Activated naive CD4-positive, alpha-beta T cell treated with anti-CD3 and anti-CD28 coated beads, Interleukin-2, amount 10 ng/mL, durations not matched to agents 7 days and 5 days (primary cell): ENCODE measurements at regions not wholly inside any gene's neighbourhood (a gene's known extent, or its start where the extent isn't known, plus 50 kb on each side); places are given as distances from the start of the nearest gene placed in this dataset.
"Not testable (repeated sequence)": the region's sequence is repeated elsewhere in the genome, so short reads cannot be mapped to it uniquely, and the experiment has no call there.

Source experiments
- CTCF ChIA-PET: fragments of 350-600 bp; sonication (Branson Sonifier 250); formaldehyde crosslinking; loops from one replicate; lab custom pipeline; 2021; ENCODE audit warnings: antibody characterized with exemption; lab: Charles Lee
- DNase-seq: peaks from one replicate; pipeline ENCODE4 v3.0.0-alpha.2; 2020
- H3K27ac Mint-ChIP-seq: one replicate; pipeline ENCODE4 v1.8.0; 2021; ENCODE audit warnings: mild to moderate bottlenecking, moderate library complexity, mixed read lengths
- H3K27me3 Mint-ChIP-seq: one replicate; pipeline ENCODE4 v1.8.0; 2021; ENCODE audit warnings: mild to moderate bottlenecking, mixed read lengths
- H3K36me3 Mint-ChIP-seq: one replicate; pipeline ENCODE4 v1.8.0; 2021; ENCODE audit warnings: mixed read lengths
- H3K4me1 Mint-ChIP-seq: one replicate; pipeline ENCODE4 v1.8.0; 2021; ENCODE audit warnings: mixed read lengths
- H3K4me3 Mint-ChIP-seq: one replicate; pipeline ENCODE4 v1.8.0; 2021; ENCODE audit warnings: mild to moderate bottlenecking, moderate library complexity, mixed read lengths
- H3K9me3 Mint-ChIP-seq: one replicate; pipeline ENCODE4 v1.8.0; 2021; ENCODE audit warnings: mixed read lengths

DNA sequence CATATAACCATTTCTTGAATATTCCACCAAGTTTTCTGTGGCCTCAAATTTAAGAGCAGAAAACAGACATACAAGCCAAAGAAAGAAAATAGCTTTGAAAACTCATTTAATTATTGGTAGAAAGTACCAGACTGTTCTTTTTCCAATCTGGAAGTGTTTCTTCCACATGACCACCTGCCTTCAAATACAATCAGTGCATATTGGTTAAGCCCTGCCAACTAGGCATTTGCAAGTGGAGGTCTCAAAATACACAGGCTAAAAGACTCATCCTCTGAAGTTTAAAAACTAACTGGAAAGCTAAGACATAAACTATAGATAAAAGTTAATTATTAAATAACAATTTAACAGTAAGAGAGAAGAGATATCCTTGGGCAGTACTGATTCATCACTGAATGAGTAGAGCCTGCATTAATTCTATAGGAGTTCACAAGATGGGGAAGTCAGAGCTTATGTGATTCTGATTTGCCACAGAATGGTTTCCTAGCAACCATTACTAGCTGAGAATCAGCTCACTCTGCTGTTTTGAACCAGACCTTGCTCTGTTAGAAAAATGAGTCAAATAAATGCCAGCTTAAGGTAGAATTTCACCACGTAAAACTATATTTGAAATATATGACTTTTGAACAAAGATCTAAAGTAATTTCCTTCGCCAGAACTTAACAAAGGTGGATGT lies 433.8 kb downstream of the FUT8 start:
- Mint-ChIP-seq H3K9me3 (peaks cover 14% of the 10 kb centered on the region), H3K36me3 (peaks cover 34% of the 10 kb centered on the region), H3K4me1 (peaks cover 80% of the 10 kb centered on the region), H3K27ac (peak overlapping the region; percentile 95), H3K27me3 (no peaks in the 10 kb centered on the region), H3K4me3 (peak overlapping the region; percentile 41)
- DNase-seq, result no peak
- CTCF ChIA-PET, result interaction anchor here (0.6 to 2.4 kb wide), 11 partner anchors 13 to 857 kb away, joined by 3 to 17 read pairs (median 4); no protein-coding TSS in a partner anchor

DNA sequence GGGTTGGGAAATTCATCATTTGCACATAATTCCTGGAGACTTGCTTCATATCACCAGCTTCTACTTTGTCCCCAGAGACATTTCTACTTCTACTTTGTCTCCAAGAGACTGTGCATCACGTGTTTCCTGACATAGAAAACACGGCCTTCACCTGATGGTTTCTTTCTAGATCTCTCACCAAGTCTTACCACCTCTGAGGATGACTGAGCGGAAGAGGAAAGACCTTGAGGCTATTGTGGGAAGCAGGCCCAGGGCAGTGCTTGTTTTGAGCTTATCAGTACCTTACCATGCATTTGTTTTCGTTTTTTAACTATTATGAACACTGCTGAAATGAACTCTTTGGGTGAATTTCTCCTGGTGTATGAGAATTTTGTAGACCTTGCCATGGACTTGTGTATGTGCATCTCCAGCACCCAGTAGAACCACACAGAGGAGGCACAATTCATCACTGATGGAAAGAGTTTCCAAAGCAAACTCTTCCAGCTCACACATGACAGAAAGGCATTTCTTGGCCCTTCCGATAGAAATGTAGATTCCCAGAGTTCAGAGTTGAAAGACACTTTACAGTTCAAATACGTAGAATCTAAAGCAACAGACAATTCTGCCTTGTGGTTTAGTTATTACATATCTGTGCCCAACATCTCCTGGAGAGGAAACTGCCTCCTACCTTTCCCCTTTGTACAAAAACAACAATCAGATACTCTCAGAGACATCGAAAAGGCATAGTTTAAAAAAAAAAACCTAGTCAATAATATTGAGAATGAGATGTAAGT lies 434.7 kb downstream of the FUT8 start:
- H3K27ac Mint-ChIP-seq, result peak overlapping the region; percentile 95
- peaks cover 17% of the 10 kb centered on the region for H3K9me3 Mint-ChIP-seq
- H3K36me3 Mint-ChIP-seq, result peaks cover 42% of the 10 kb centered on the region
- H3K4me1 Mint-ChIP-seq, result peaks cover 84% of the 10 kb centered on the region
- no peaks in the 10 kb centered on the region for H3K27me3 Mint-ChIP-seq
- CTCF ChIA-PET, result interaction anchor here (0.6 to 2.4 kb wide), 10 partner anchors 14 to 432 kb away, joined by 3 to 17 read pairs (median 6); no protein-coding TSS in a partner anchor
- H3K4me3 Mint-ChIP-seq, result peak overlapping the region; percentile 41
- DNase-seq, result peak; percentile 89

DNA sequence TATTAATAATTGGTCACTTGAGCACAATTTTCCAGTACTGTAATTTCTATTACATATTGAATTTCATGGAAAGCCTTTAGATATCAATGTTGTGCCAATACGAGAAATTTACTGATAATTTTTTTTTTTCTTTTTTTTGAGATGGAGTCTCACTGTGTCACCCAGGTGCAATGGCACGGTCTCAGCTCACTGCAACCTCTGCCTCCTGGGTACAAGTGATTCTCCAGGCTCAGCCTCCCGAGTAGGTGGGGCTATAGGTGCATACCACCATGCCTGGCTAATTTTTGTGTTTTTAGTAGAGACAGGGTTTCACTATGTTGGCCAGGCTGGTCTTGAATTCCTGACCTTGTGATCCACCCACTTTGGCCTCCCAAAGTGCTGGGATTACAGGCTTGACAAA lies 435.4 kb downstream of the FUT8 start:
- peak; percentile 39 for DNase-seq
- H3K4me1 Mint-ChIP-seq, result peaks cover 84% of the 10 kb centered on the region
- CTCF ChIA-PET, result interaction anchor here (0.6 to 2.4 kb wide), 3 partner anchors 29 to 337 kb away, joined by 3 to 8 read pairs (median 7); no protein-coding TSS in a partner anchor
- not testable (repeated sequence) for H3K27me3 Mint-ChIP-seq
- H3K36me3 Mint-ChIP-seq, result peaks cover 45% of the 10 kb centered on the region
- peak overlapping the region; percentile 14 for H3K4me3 Mint-ChIP-seq
- peaks cover 23% of the 10 kb centered on the region for H3K9me3 Mint-ChIP-seq
- H3K27ac Mint-ChIP-seq, result peak overlapping the region; percentile 95

DNA sequence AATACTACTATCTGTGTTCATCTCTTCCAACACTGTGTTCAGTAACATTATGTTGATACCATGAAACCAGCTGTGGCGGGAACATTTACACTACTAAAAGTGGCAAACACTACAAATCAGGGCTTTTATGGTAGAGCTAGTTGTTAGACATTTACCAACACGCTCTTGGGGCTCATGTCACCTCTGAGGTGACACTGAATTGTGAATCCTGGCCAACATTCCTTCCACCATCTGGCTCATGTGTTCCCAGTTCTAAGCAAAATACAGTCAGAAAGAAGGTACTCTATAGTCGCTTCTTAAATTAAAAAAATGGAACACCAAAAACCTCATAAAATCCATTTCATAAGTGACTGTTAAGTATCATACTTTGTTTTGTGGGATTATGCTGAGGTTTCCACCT lies 436.6 kb downstream of the FUT8 start:
- Mint-ChIP-seq H3K9me3 (peaks cover 32% of the 10 kb centered on the region), H3K27ac (peak overlapping the region; percentile 95), H3K27me3 (no peaks in the 10 kb centered on the region), H3K4me1 (peaks cover 79% of the 10 kb centered on the region), H3K36me3 (peaks cover 49% of the 10 kb centered on the region), H3K4me3 (peak overlapping the region; percentile 29)
- CTCF ChIA-PET, result interaction anchor here (1.5 to 3.4 kb wide), 2 partner anchors 12 to 111 kb away, joined by 3 to 21 read pairs; no protein-coding TSS in a partner anchor
- DNase-seq, result no peak

DNA sequence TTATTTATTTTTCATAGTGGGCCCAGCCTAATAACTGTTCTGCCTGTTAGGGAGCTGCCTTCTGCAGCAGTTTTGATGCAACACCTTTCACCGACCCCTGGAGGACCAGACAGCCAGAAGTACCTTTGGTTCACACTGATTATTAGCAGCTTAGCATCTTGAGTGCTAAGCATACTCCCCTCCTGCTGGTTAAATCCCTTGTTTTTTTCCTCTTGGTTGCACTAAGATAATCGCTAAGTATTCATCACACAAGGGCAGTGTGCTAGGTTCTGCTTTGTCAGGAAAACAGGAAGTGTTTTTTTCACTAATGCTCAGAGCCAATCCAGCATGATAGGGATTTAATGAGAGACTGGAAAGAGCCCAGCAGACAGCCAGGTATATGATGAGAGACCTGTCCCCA lies 437.0 kb downstream of the FUT8 start:
- no peak for DNase-seq
- peaks cover 51% of the 10 kb centered on the region for H3K36me3 Mint-ChIP-seq
- no peaks in the 10 kb centered on the region for H3K27me3 Mint-ChIP-seq
- H3K27ac Mint-ChIP-seq, result peak overlapping the region; percentile 95
- no peak overlapping the region for H3K4me3 Mint-ChIP-seq
- H3K9me3 Mint-ChIP-seq, result peaks cover 37% of the 10 kb centered on the region
- CTCF ChIA-PET, result interaction anchor here (0.6 to 3.4 kb wide), 3 partner anchors 10 to 110 kb away, joined by 3 to 21 read pairs (median 3); no protein-coding TSS in a partner anchor
- peaks cover 76% of the 10 kb centered on the region for H3K4me1 Mint-ChIP-seq

DNA sequence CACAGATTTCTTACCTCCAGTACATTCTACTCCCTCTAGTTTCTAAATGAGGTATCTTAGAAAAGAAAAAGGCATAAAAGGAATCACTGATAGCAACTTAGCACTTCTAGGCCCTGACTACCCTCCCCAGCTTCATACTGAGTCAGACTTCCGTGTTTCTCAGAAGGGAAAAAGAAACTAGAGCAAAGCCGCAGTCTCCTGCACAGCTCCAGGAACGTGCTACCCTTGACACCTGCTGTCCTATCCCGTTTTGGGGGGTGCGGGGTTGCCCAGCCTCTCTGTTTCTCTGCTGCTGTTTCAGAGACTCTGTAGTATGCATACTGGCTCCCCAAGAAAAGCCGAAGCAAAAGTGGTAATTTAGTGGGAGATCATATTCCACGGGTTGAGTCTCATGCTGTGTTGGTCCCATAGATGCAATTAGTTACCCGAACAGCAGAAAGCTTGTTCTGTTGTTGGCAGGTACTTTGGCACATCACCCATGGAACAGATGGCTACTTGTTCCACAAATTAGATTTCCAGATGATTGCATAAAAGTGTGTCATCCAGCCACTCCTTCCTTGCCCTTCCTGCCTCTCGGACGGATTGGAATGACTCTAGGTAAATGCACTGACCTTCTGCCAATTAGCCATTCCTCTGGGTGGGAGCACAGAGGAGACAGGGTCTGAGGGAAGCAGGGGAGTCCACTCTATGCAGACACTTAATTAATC lies 438.1 kb downstream of the FUT8 start:
- peak; percentile 88 for DNase-seq
- Mint-ChIP-seq H3K4me3 (no peak overlapping the region), H3K9me3 (peaks cover 36% of the 10 kb centered on the region)

DNA sequence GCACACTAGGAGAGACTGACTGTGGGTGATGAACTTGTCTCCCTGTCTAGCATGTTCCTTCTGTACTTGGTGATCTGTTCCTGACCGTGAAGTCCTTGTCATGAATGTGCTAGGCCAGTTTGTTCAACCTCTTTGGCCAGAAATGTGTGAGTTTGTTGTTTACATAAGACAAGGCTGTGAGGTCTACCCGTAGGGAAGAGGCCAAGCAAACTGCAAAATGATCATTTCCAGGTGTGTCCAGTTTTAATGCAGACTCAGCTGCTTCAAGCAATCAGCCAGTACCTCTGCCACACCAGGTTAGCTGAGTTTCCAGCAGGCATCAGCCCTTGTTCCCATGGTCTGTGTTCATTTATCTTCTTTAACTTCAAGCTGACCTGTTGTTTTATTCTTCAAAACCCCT lies 440.2 kb downstream of the FUT8 start:
- CTCF ChIA-PET, result no interaction called here
- Mint-ChIP-seq H3K27me3 (no peaks in the 10 kb centered on the region), H3K36me3 (peaks cover 56% of the 10 kb centered on the region), H3K9me3 (peaks cover 44% of the 10 kb centered on the region), H3K27ac (peak overlapping the region; percentile 69), H3K4me1 (peaks cover 54% of the 10 kb centered on the region), H3K4me3 (no peak overlapping the region)
- DNase-seq, result no peak

More for the DNA sequence above, 438.1 kb downstream of the FUT8 start:
- H3K27me3 Mint-ChIP-seq, result no peaks in the 10 kb centered on the region
- CTCF ChIA-PET, result interaction anchor here (0.6 to 3.4 kb wide), 6 partner anchors 11 to 109 kb away, joined by 3 to 21 read pairs (median 4); no protein-coding TSS in a partner anchor
- H3K4me1 Mint-ChIP-seq, result peaks cover 73% of the 10 kb centered on the region
- H3K36me3 Mint-ChIP-seq, result peaks cover 50% of the 10 kb centered on the region
- peak overlapping the region; percentile 95 for H3K27ac Mint-ChIP-seq

DNA sequence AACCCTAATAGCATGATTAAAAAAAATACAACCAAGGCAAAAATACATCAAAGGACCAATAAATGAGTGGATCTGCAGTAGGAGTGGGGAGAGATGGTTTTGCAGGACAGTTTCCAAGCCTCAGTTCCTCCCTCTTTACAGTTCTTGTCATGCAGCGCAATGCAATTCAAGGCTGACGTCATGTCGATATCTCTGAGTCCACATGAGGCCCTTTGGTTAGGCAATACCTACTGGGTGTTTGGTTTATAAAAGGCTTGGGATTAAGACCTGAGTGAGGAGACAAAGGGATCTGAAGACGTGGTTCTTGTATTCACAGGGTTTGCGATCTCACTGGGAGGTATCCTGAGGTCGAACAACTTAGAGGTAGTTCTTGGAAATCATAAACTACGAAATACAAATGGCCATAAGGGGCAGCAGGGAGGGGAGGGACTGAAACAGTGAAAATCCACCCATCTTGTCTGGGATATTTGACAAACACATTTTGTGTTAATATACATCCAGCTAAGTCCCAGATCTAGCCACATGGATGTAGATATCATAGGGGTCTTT lies 441.0 kb downstream of the FUT8 start:
- no peak overlapping the region for H3K27ac Mint-ChIP-seq
- H3K36me3 Mint-ChIP-seq, result peaks cover 58% of the 10 kb centered on the region
- H3K4me3 Mint-ChIP-seq, result no peak overlapping the region
- H3K9me3 Mint-ChIP-seq, result peaks cover 47% of the 10 kb centered on the region
- no peak for DNase-seq
- no peaks in the 10 kb centered on the region for H3K27me3 Mint-ChIP-seq
- H3K4me1 Mint-ChIP-seq, result peaks cover 49% of the 10 kb centered on the region
- CTCF ChIA-PET, result no interaction called here

DNA sequence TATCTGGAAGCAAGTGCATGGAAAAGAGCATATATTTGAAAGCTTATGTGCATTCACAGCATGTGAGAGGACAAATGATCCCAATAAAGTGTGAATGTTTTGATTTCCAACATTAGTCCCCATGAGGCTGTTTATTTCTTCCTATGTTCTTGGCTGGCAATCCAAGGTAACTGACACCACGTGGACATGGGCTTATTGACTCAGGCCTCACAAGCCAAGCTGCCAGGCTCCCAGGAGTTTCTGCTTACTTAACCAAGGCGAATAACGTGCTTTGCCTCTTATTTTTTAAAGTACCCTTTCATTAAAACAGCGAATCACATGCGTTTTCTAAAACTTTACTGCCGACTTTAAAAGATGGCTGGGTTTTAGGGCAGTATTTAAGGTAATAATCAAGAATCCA lies 441.7 kb downstream of the FUT8 start:
- Mint-ChIP-seq H3K27ac (no peak overlapping the region), H3K27me3 (no peaks in the 10 kb centered on the region), H3K9me3 (peaks cover 52% of the 10 kb centered on the region), H3K36me3 (peaks cover 61% of the 10 kb centered on the region), H3K4me3 (no peak overlapping the region), H3K4me1 (peaks cover 49% of the 10 kb centered on the region)
- no peak for DNase-seq
- CTCF ChIA-PET, result no interaction called here

DNA sequence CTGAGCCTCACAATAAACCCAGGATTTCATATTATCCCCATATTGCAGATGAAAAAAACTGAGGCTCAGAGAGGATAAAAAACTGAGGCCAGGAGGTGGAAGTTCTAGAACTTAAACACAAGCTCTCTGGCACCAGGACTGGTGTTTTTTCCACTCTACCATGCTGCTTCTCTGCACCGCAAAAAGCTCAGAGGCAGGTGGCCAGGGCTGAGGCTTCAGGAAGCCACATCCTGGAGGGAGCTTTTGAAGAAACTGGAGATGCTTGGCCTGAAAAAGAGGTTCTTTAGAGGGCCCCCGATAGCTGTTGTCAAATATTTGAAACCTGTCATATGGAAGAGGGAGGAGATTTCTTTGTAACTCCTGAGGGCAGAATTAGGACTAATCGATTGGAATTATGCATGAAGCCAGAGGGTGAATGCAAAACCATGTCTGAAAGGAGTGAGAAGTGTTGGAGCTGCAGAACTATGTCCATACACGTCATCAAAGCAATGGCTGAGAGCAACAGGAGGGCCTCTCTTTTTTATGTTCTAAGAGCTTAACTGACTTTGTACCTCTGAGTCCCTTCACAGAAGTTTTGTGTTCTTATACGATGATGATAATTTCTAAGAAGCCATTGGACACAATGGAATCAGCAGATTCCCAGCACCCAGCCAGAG lies 448.6 kb downstream of the FUT8 start:
- CTCF ChIA-PET, result interaction anchor here (0.6 to 2.5 kb wide), 9 partner anchors 11 to 446 kb away, joined by 3 to 11 read pairs (median 3); no protein-coding TSS in a partner anchor
- peak; percentile 80 for DNase-seq
- H3K4me1 Mint-ChIP-seq, result peaks cover 71% of the 10 kb centered on the region
- peaks cover 27% of the 10 kb centered on the region for H3K9me3 Mint-ChIP-seq
- no peaks in the 10 kb centered on the region for H3K27me3 Mint-ChIP-seq
- H3K36me3 Mint-ChIP-seq, result peaks cover 48% of the 10 kb centered on the region
- H3K4me3 Mint-ChIP-seq, result no peak overlapping the region
- H3K27ac Mint-ChIP-seq, result peak overlapping the region; percentile 95

DNA sequence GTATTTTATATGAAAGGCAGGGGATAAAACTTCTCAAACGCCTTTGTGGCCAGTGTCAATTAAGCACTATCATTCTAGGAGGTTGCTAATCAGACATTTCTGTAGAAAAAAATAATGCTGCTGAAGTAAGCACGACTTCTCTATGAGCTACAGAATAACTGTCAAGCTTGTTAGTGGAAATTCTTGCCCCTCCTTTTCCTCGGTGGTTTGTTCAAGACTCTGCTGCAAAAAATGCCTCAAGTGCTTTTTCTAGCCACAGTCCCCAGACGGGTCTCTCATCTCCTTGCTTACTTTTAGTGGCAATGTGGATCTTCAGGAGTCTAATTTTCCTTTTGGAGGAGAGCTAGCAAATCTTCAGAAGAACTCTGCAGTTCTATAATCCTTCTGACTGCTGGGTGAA lies 452.0 kb downstream of the FUT8 start:
- no peak for DNase-seq
- peaks cover 32% of the 10 kb centered on the region for H3K36me3 Mint-ChIP-seq
- peak overlapping the region; percentile 86 for H3K27ac Mint-ChIP-seq
- H3K27me3 Mint-ChIP-seq, result no peaks in the 10 kb centered on the region
- peaks cover 11% of the 10 kb centered on the region for H3K9me3 Mint-ChIP-seq
- no peak overlapping the region for H3K4me3 Mint-ChIP-seq
- CTCF ChIA-PET, result interaction anchor here (0.7 to 1.4 kb wide), 5 partner anchors 18 to 96 kb away, joined by 3 to 8 read pairs (median 3); no protein-coding TSS in a partner anchor
- peaks cover 70% of the 10 kb centered on the region for H3K4me1 Mint-ChIP-seq

DNA sequence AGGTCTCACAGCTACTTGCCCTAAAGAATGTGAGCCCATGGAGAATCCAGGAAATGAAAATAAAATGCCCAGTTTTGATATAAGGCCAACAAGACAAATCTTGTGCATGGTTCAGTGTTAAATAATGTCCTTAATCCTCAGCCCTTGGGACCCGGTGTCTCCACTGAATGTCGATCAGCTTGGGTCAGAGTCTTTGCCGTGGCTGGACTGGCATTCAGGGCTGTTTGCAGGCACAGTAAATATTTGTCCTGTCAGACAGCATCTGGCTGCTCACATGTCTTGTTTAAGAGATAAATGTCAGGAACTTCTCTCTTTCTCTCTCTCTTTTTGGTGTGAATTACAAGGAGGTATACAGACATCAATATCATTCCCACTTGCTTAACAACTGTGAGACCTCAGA lies 452.5 kb downstream of the FUT8 start:
- peaks cover 68% of the 10 kb centered on the region for H3K4me1 Mint-ChIP-seq
- peaks cover 11% of the 10 kb centered on the region for H3K9me3 Mint-ChIP-seq
- DNase-seq, result no peak
- H3K36me3 Mint-ChIP-seq, result peaks cover 31% of the 10 kb centered on the region
- CTCF ChIA-PET, result interaction anchor here (0.9 to 1.4 kb wide), 4 partner anchors 19 to 96 kb away, joined by 3 to 8 read pairs (median 4); no protein-coding TSS in a partner anchor
- H3K4me3 Mint-ChIP-seq, result no peak overlapping the region
- no peaks in the 10 kb centered on the region for H3K27me3 Mint-ChIP-seq
- peak overlapping the region; percentile 86 for H3K27ac Mint-ChIP-seq

DNA sequence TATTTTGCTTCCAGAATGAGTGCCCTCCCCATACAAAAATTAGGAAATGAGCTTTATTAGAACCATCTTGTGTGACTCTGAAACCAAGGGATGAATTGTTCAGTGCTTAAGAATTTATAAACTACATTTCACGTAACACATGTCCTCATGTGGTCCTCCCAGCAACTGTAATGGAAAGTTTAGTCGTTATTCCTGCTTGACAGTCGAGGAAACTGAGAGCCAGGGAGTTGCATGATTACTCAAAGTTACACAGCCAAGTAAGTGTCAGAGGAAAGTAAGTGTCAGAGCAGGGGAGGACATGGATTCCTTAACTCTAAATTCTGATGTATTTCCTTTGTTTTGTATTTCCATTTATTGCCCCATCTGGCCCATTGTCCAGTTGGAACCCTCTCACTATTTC lies 453.9 kb downstream of the FUT8 start:
- Mint-ChIP-seq H3K9me3 (peaks cover 7% of the 10 kb centered on the region), H3K36me3 (peaks cover 28% of the 10 kb centered on the region), H3K27ac (no peak overlapping the region), H3K4me3 (no peak overlapping the region), H3K4me1 (peaks cover 59% of the 10 kb centered on the region), H3K27me3 (peaks cover 5% of the 10 kb centered on the region)
- no peak for DNase-seq
- CTCF ChIA-PET, result interaction anchor here (0.7 to 1.2 kb wide), 2 partner anchors 21 to 93 kb away, joined by 3 read pairs; no protein-coding TSS in a partner anchor
